HG03280 (cell line): ENCODE measurements at regions not wholly inside any gene's neighbourhood (a gene's known extent, or its start where the extent isn't known, plus 50 kb on each side); places are given as distances from the start of the nearest gene placed in this dataset.

ENCODE experiments used
- ATAC-seq: cut with Tn5 transposase; IDR thresholded peaks from one replicate; pipeline ENCODE4 v1.9.1; 2021; ENCODE audit warnings: mild to moderate bottlenecking, moderate library complexity; ENCODE audit not compliant: unreplicated experiment

GRCh38 chr15:97446138-97446537, 514.4 kb upstream of the ARRDC4 start:
- no peak for ATAC-seq

GRCh38 chr15:97456521-97457202, 503.8 kb upstream of the ARRDC4 start:
- no peak for ATAC-seq

- no peak for ATAC-seq
Measured at GRCh38 chr15:97457203-97457847, 503.2 kb upstream of the ARRDC4 start.

DNA sequence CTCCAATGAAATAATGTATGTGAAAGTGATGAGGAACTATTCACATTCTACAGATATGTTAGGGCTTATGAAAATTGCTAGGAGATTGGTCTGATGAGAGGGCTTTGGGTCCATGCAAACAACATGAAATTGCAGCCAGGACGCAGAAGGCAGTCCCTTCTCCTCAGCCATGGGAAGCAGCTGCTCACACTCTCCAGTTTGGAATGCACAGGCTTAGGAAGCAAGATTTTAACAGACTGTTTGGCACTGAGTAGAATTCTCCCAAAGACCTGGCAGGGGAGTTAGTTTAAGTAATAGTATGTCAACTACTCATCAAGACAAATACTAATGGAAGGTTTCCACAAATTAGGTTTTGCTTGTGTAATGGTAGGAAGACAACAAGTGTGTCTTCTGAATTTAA, 500.7 kb upstream of the ARRDC4 start:
- ATAC-seq, result no peak

GRCh38 chr15:97461226-97461625, 499.3 kb upstream of the ARRDC4 start:
- no peak for ATAC-seq

- ATAC-seq, result no peak
Measured at GRCh38 chr15:97463696-97464095, 496.8 kb upstream of the ARRDC4 start.

DNA sequence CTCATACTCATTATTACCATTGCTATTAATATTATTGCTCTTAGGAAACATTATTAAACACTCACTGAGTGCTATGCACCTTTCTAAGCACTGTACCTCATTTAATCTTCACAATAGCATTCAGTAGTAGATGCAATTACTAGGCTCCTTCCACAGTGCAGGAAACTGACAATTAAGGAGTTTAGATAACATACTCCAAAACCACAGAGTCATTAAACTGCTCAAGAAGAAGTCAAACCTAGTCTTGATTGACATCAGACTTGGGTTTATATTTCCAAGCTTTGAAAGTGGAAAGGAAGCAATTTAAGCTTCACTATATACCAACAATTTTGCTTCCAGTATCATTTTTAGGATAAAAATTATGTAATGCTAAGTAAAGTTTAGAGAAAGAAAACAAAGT, 490.1 kb upstream of the ARRDC4 start:
- no peak for ATAC-seq

GRCh38 chr15:97473627-97474026, 486.9 kb upstream of the ARRDC4 start:
- ATAC-seq, result no peak

GRCh38 chr15:97479957-97480356, 480.5 kb upstream of the ARRDC4 start:
- no peak for ATAC-seq

- no peak for ATAC-seq
Measured at GRCh38 chr15:97482521-97482920, 478.0 kb upstream of the ARRDC4 start.

GRCh38 chr15:97483232-97483631, 477.3 kb upstream of the ARRDC4 start:
- no peak for ATAC-seq

DNA sequence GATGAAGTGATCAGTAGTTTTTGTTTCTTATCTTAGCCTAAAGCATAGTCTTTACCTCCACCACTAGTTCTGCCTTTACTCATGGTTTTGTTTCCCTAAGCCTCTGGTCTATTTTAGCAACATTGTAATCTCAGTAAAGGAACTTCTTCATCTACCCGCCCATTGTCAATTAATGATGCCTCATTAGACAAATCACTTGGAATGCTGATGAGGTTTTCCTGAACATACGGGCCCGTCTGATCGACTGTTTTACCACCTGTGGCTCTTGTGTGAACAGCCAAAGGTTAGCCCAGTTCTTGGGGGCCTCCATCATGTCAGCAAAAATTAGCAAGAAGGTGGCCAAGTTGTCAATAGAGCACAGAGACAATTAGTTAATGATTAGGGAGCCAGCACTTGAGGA, 470.1 kb upstream of the ARRDC4 start:
- ATAC-seq, result no peak

DNA sequence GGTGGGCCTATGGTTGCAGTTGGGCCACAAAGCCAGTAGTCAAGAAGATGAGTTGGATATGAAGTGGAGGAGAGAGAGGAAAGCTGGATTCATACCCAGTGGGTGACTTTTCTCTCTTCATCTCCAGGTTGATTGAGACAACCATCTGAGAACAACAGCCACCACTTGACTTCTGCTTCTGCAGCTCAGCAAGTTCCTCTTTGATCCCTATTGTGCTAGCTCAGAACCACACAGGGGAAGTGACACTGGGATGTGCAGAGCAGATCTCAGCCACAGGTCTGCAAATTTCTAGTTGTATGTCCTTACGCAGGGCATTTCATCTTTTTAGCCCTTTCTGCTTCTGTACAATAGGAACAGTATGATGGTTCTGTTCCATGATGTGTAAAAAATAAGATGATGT, 459.2 kb upstream of the ARRDC4 start:
- ATAC-seq, result no peak

GRCh38 chr15:97502038-97502437, 458.5 kb upstream of the ARRDC4 start:
- ATAC-seq, result no peak

DNA sequence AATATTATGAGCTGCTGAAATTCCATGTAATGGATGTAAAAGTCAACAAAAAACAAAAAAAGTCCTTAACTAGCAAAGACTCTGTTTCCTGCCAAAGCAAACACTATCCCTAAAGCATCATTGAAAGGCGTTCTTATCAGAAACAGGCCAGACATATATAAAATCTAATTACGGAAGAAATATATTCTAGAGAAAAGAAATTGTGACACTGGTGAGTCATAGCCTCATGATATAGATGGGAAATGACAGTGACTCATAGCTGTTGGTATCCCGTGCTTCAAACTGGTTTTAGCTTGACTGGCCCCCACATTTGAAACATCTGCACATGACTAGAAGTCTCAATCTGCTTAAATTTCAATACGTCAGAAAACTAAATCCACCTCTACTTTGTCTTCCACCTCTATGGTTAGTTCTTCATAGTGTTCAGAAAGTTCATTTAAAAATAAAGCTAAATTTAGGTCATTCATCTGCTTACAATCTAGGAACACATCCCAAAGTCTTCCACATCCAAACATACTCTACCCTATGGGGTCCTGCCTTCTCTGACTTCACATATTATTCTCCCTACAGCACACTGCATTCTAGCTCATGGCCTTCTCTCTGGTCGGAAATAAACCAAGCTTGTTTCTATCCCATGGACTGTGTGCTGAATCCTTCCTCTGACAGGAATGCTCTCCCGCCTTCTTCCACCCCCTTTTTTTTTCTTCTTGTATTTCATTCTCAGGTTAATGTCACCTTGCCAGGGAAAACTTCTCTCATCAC, 456.3 kb upstream of the ARRDC4 start:
- ATAC-seq, result no peak

- ATAC-seq, result no peak
Measured at GRCh38 chr15:97517737-97518136, 442.8 kb upstream of the ARRDC4 start.

GRCh38 chr15:97520689-97521088, 439.8 kb upstream of the ARRDC4 start:
- ATAC-seq, result no peak

DNA sequence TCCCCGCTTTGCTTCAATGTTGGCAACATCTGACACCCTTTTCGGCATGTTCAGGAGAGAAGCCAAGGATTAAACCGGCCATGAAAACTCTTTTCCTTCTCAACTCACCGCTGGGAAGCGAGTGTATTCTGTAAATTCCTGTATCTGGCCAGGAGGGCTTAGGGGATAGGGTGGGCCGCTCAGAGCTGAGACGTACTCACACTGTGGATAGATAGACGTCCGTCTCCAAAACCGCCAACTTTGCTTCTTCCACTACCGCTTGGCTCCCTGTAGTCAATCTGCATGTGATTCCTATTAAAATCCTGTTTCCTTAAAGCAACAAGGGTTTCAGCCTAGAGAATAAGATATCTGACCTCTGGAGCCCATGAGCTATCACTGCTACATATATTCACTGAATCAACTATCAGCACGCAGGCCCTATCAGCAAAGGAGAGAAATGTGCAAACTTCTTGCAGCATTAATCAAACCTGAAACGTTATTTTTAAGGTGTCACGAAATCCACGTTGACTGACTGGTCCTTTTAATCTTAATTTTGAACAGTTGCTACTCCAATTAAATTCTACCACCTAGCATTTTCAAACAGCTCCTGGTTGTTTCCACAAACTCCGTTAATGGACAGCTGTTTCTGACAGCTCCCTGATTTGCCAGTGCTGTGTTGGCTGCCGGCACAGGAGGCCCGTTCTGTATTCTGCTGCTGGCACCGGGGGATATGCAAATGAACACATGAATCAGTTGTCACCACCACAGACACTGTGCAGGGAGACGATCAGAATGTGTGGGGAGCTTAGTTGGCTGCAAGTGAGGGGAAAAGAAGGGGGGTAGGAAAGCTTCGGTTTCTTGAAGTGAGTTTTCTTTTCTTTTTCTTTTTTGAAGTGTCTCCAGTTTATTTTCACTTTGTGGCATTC, 438.9 kb upstream of the ARRDC4 start:
- ATAC-seq, result no peak

GRCh38 chr15:97522347-97522746, 438.2 kb upstream of the ARRDC4 start:
- no peak for ATAC-seq

DNA sequence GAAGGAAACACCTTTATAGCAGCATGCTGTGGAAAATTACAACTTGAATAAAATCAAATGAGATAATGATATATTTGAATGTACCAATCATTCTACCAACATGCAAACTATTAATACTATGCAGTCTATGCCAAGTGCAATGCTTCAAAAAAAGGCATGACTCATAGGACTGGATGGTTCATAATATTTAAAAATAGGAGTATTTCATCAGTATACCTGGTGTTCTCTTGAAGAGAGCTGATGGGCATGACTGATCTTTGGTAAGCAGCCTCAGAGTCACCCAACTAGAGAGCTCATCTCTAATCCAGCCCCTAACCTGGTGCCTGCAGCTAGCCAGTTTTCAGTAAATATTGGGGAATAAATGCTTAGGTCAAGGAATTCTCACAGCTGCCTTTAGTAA, 434.7 kb upstream of the ARRDC4 start:
- no peak for ATAC-seq

GRCh38 chr15:97528238-97528637, 432.3 kb upstream of the ARRDC4 start:
- no peak for ATAC-seq
